Liver (tissue), 7 donors: ENCODE measurements at regions not wholly inside any gene's neighbourhood (a gene's known extent, or its start where the extent isn't known, plus 50 kb on each side); places are given as distances from the start of the nearest gene placed in this dataset.

Experiments used
- DNase-seq: peaks from one replicate; pipeline ENCODE4 v3.0.0-alpha.2; 2017; ENCODE audit warnings: low spot score
- H3K27ac ChIP-seq, 2 donors: one replicate each; pipeline ENCODE4 v1.7.0; 2013; ENCODE audit warnings: inconsistent platforms in 2 of 2, low read length in 2 of 2, control low read depth in 1 of 2, low read depth in 1 of 2, mild to moderate bottlenecking in 1 of 2
- H3K27me3 ChIP-seq, 4 donors: one replicate each; pipeline versions ENCODE4 v1.6.1 to v1.7.0; 2013; ENCODE audit warnings: low read length in 3 of 4, inconsistent platforms in 1 of 4, mild to moderate bottlenecking in 1 of 4, moderate library complexity in 1 of 4; ENCODE audit not compliant: control insufficient read depth in 4 of 4, insufficient read depth in 4 of 4
- H3K36me3 ChIP-seq, 4 donors: one replicate each; pipeline versions ENCODE4 v1.6.1 to v1.7.0; 2013; ENCODE audit warnings: low read length in 3 of 4, mild to moderate bottlenecking in 3 of 4, low read depth in 1 of 4, moderate library complexity in 1 of 4; ENCODE audit not compliant: control insufficient read depth in 4 of 4, insufficient read depth in 3 of 4
- H3K4me1 ChIP-seq, 4 donors: one replicate each; pipeline versions ENCODE4 v1.6.1 to v1.7.0; 2013; ENCODE audit warnings: low read length in 3 of 4, mild to moderate bottlenecking in 3 of 4, moderate library complexity in 1 of 4; ENCODE audit not compliant: control insufficient read depth in 4 of 4, insufficient read depth in 4 of 4
- H3K4me3 ChIP-seq, 3 donors: one replicate each; pipeline versions ENCODE4 v1.6.1 to v1.7.0; 2013; ENCODE audit warnings: low read length in 3 of 3, control low read depth in 1 of 3, low read depth in 1 of 3, mild to moderate bottlenecking in 1 of 3
- H3K9ac ChIP-seq, 2 donors: one replicate each; pipeline ENCODE4 v1.7.0; 2013; ENCODE audit warnings: low read length in 2 of 2, mild to moderate bottlenecking in 2 of 2, moderate library complexity in 2 of 2, control low read depth in 1 of 2, low read depth in 1 of 2
- H3K9me3 ChIP-seq, 4 donors: one replicate each; pipeline versions ENCODE4 v1.6.1 to v1.7.0; 2013; ENCODE audit warnings: low read length in 3 of 4; ENCODE audit not compliant: control insufficient read depth in 4 of 4
- ATF3 ChIP-seq: IDR thresholded peaks from 2 replicates; pipeline ENCODE4 v1.6.1; 2016; ENCODE audit warnings: antibody characterized with exemption
- EGR1 ChIP-seq, 2 donors: IDR thresholded peaks; 2 replicates each; pipeline ENCODE4 v1.6.1; 2016 to 2018; ENCODE audit warnings: antibody characterized with exemption in 2 of 2, low read depth in 2 of 2
- FOXA2 ChIP-seq: IDR thresholded peaks from 2 replicates; pipeline ENCODE4 v1.6.1; 2016; ENCODE audit warnings: antibody characterized with exemption
- HNF4A ChIP-seq, 2 donors: conservative IDR thresholded peaks; 2 replicates each; pipeline ENCODE4 v1.6.1; 2016; ENCODE audit warnings: antibody characterized with exemption in 2 of 2, mild to moderate bottlenecking in 2 of 2
- JUND ChIP-seq, 2 donors: IDR thresholded peaks; 2 replicates each; pipeline ENCODE4 v1.6.1; 2016; ENCODE audit warnings: antibody characterized with exemption in 2 of 2
- MAX ChIP-seq: IDR thresholded peaks from 2 replicates; pipeline ENCODE4 v1.6.1; 2016; ENCODE audit warnings: antibody characterized with exemption
- NR2F2 ChIP-seq: IDR thresholded peaks from 2 replicates; pipeline ENCODE4 v1.6.1; 2016; ENCODE audit warnings: antibody characterized with exemption
- RAD21 ChIP-seq, 2 donors: IDR thresholded peaks; 2 replicates each; pipeline ENCODE4 v1.6.1; 2016; ENCODE audit warnings: antibody characterized with exemption in 2 of 2, mild to moderate bottlenecking in 2 of 2
- REST ChIP-seq: IDR thresholded peaks from 2 replicates; pipeline ENCODE4 v1.6.1; 2016; ENCODE audit warnings: antibody characterized with exemption, mild to moderate bottlenecking
- RXRA ChIP-seq, 2 donors: IDR thresholded peaks; 2 replicates each; pipeline ENCODE4 v1.6.1; 2017 to 2018; ENCODE audit warnings: antibody characterized with exemption in 2 of 2, mild to moderate bottlenecking in 1 of 2
- SP1 ChIP-seq: IDR thresholded peaks from 2 replicates; pipeline ENCODE4 v1.6.1; 2018; ENCODE audit warnings: antibody characterized with exemption, mild to moderate bottlenecking
- ZBTB33 ChIP-seq: IDR thresholded peaks from 2 replicates; pipeline ENCODE4 v1.6.1; 2016; ENCODE audit warnings: antibody characterized with exemption
- WGBS: extraction: QIAGEN DNeasy Blood & Tissue Kit; methylation state at CpG from one replicate; pipeline ENCODE4 v1.1.7; 2013; 5-methylcytosine and 5-hydroxymethylcytosine counted together
- donor health status: healthy.
- donor health status: healthy.
- donor health status: healthy.
- donor health status: healthy.

- DNase-seq: no peak
- TF ChIP-seq HNF4A (conservative IDR thresholded peaks at IDR 0.05) (no peak), MAX (peak; percentile 27)
- WGBS: 86% methylated on average over 4 of the region's 4 CpGs
- Histone ChIP-seq H3K27me3 (no peaks in the 10 kb centered on the region), H3K4me3 (no peak overlapping the region), H3K27ac (peak overlapping the region; percentile 21 to 40), H3K36me3 (no peaks in the 10 kb centered on the region), H3K9me3 (no peaks in the 10 kb centered on the region), H3K4me1 (peaks cover 13 to 38% (median 30%) of the 10 kb centered on the region in 4 donors), H3K9ac (no peak overlapping the region)
Observed at GRCh38 chr10:63703113-63703670, 182.0 kb downstream of the REEP3 start.

- Histone ChIP-seq H3K27ac (peak overlapping the region; percentile 21 to 40), H3K4me1 (peaks cover 13 to 35% (median 28%) of the 10 kb centered on the region in 4 donors)
- TF ChIP-seq RXRA (IDR thresholded peaks at IDR 0.05) (peak; percentile 25), HNF4A (conservative IDR thresholded peaks at IDR 0.05) (no peak)
Observed at GRCh38 chr10:63703740-63704345, 182.6 kb downstream of the REEP3 start.

GRCh38 chr10:63707254-63707910, 186.2 kb downstream of the REEP3 start:
- no peak for TF ChIP-seq RXRA (IDR thresholded peaks at IDR 0.05)
- no peak for TF ChIP-seq NR2F2
- no peak for TF ChIP-seq ATF3
- no peak for TF ChIP-seq EGR1 (IDR thresholded peaks at IDR 0.05; ENCODE audit: low read depth in 2 of 2)
- TF ChIP-seq JUND (IDR thresholded peaks at IDR 0.05): peak; percentile 91 to 98
- peak; percentile 27 for TF ChIP-seq MAX
- peak; percentile 6 to 12 for TF ChIP-seq RAD21 (IDR thresholded peaks at IDR 0.05)
- no peak for TF ChIP-seq ZBTB33
- TF ChIP-seq REST: no peak
- TF ChIP-seq FOXA2: no peak
- peak; percentile 15 for TF ChIP-seq SP1
- Histone ChIP-seq H3K27ac (peak overlapping the region; percentile 5 to 31), H3K9ac (no peak overlapping the region), H3K4me1 (peaks cover 10 to 36% (median 30%) of the 10 kb centered on the region in 4 donors), H3K36me3 (no peaks in the 10 kb centered on the region), H3K9me3 (no peaks in the 10 kb centered on the region), H3K4me3 (no peak overlapping the region), H3K27me3 (no peaks in the 10 kb centered on the region)
- 53% methylated on average over 1 of the region's 1 CpG for WGBS
- DNase-seq: no peak

More at GRCh38 chr10:63703740-63704345, 182.6 kb downstream of the REEP3 start:
- H3K4me3 ChIP-seq: no peak overlapping the region
- no peak overlapping the region for H3K9ac ChIP-seq
- no peaks in the 10 kb centered on the region for H3K9me3 ChIP-seq
- no peaks in the 10 kb centered on the region for H3K36me3 ChIP-seq
- WGBS: 54% methylated on average over 6 of the region's 6 CpGs
- no peak for DNase-seq
- H3K27me3 ChIP-seq: no peaks in the 10 kb centered on the region
